ENCODE measurements at regions not wholly inside any gene's neighbourhood (a gene's known extent, or its start where the extent isn't known, plus 50 kb on each side); places are given as distances from the start of the nearest gene placed in this dataset.
"Not testable (repeated sequence)": the region's sequence is repeated elsewhere in the genome, so short reads cannot be mapped to it uniquely, and the experiment has no call there.

DNA sequence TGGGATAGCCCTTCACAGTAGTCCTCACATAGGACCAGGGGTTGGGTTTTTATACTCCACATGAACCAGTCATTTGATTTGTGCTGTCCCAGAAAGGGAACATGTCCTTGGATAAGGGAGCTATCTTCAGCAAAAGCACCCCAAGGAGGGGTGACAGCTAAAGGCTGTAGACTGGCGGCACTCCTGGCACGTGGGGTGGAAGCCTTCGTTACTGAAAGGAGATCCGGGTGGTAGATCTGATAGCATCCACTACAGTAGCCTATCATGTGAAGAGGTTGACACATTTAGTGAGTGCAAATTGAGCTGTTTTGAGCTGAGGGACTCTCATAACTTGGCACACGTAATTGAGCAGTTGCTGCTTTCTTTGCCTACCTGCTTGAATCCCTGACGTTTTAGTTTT lies 588.8 kb upstream of the GOLIM4 start:
- no peak overlapping the region for H3K4me3 ChIP-seq (ENCODE audit: low read depth, low read length)
- TF ChIP-seq, protein P1, sequence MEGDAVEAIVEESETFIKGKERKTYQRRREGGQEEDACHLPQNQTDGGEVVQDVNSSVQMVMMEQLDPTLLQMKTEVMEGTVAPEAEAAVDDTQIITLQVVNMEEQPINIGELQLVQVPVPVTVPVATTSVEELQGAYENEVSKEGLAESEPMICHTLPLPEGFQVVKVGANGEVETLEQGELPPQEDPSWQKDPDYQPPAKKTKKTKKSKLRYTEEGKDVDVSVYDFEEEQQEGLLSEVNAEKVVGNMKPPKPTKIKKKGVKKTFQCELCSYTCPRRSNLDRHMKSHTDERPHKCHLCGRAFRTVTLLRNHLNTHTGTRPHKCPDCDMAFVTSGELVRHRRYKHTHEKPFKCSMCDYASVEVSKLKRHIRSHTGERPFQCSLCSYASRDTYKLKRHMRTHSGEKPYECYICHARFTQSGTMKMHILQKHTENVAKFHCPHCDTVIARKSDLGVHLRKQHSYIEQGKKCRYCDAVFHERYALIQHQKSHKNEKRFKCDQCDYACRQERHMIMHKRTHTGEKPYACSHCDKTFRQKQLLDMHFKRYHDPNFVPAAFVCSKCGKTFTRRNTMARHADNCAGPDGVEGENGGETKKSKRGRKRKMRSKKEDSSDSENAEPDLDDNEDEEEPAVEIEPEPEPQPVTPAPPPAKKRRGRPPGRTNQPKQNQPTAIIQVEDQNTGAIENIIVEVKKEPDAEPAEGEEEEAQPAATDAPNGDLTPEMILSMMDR (IDR thresholded peaks at IDR 0.05; ENCODE audit: low read depth, low read length), result no peak

DNA sequence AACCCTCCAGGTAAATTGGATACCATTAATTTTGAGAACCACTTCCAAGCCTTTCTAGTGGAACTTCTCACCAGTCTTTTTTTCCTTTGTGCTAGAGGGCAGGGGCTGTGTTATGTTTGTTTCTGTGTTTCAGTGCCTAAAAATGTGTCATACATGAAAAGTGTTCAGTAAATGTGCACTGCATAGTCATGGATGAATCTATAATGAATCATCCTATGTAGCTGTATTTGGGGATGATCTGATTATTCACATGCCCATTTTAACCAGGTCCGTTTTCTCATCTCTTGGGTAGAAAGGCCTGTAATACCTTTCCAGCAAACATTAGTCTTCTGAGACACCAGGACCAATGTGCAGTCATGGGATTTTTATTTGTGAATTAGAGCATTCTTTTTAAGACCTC lies 583.0 kb upstream of the GOLIM4 start:
- TF ChIP-seq, protein P1 (IDR thresholded peaks at IDR 0.05; ENCODE audit: low read depth, low read length), result no peak

DNA sequence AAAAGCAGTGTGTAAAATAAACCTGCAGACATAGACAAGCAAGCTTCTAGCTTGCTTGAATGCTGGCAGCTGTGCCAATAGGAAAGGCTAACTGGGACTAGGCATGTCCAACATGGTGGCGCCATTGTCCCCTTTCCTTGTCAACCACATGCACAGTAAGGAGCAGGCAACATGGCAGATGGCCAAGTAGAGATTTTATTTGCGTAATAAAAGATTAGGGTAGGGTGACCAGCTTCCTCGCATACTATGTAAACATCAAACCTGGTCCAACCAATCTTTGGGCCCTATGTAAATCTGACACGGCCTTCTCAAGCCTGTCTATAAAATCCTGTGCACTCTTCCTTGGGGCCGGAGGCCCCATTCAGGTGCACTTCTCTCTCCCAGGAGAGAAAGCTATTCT lies 575.4 kb upstream of the GOLIM4 start:
- TF ChIP-seq, protein P1 (IDR thresholded peaks at IDR 0.05; ENCODE audit: low read depth, low read length), result no peak
- H3K4me3 ChIP-seq (ENCODE audit: low read depth, low read length), result no peak overlapping the region

More for the DNA sequence above, 583.0 kb upstream of the GOLIM4 start:
- H3K4me3 ChIP-seq (ENCODE audit: low read depth, low read length), result no peak overlapping the region

DNA sequence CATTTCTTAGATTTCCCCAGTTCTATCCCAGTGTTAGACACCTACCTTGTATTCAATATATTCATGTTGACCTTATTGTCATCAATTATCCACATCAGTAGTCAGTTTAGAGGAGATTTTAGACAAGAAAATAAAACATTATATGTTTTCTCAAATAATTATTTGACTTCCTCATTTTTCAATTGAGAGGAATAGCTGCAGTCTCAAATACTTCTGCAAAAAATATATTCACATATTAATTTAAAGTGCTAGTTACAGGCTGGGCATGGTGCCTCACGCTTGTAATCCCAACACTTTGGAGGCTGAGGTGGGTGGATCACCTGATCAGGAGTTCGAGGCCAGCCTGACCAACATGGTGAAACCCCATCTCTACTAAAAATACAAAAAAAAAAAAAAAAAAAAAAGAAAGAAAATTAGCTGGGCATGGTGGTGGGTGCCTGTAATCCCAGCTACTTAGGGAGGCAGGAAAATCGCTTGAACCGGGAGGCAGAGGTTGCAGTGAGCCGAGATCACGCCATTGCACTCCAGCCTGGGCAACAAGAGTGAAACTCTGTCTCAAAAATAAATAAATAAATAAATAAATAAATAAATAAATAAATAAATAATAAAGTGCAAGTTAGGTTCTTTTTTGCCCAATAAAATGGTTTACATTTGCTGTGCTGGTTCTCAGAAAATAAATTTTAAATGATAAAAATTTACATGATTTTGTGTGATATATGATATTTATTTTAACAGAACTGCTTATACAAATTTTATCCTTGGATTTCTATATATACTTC lies 565.3 kb upstream of the GOLIM4 start:
- not testable (repeated sequence) for H3K4me3 ChIP-seq (ENCODE audit: low read depth, low read length)

DNA sequence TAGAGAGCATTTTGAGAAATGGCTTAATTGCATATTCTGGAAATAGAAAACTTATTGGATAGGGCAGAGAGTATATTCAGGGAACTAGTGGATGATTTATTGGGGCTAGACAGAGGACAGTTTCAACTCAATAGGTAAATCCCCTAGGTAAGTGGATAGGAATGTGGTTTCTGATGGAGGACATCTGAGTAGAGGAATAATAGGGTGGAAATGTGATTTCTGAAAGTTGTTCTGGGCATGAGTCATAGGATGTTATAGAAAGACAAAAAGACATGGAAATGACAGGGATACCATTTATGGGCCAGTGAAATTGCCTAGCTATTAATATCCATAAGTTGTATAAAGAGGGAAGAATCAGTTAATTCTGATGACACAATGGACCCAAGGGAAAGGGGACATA lies 563.3 kb upstream of the GOLIM4 start:
- TF ChIP-seq, protein P1 (IDR thresholded peaks at IDR 0.05; ENCODE audit: low read depth, low read length), result no peak
- no peak overlapping the region for H3K4me3 ChIP-seq (ENCODE audit: low read depth, low read length)

DNA sequence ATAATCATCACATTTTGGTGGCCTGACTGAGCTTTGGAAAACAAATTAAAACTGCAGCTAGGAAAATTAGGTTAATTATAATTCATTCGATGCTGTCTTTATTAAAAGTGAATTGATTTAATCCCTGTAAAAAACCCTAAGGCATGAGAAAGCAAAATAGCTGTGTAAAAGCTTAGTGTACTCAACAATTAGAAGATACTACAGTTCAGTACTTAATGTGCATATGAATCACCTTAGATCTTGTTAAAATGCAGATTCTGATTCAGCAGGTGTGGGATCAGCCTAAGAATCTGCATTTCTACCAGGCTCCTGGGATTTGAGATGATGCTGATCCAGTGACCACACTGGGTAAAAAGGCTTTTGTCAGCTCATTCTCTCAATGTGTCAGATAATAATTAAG lies 559.9 kb upstream of the GOLIM4 start:
- no peak overlapping the region for H3K4me3 ChIP-seq (ENCODE audit: low read depth, low read length)
- TF ChIP-seq, protein P1 (IDR thresholded peaks at IDR 0.05; ENCODE audit: low read depth, low read length), result no peak

DNA sequence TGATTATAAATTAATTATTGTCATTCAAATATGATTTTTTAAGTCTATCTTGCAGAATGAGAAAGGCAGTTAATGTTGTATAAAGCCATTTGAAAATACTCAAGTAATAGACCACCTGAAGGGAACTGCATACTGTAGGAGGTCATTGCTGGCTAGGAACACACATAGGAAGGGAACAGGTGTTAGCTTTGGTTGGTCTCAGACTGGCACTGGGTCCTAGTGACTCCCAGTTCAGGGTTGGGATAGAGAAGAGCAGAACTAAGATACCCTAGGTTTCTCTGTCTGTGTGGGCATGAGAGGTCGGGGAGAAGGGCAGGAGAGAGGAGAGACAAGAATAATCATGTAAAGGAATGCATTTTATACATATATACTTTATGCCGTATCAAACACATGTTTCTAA lies 559.0 kb upstream of the GOLIM4 start:
- H3K4me3 ChIP-seq (ENCODE audit: low read depth, low read length), result no peak overlapping the region
- TF ChIP-seq, protein P1 (IDR thresholded peaks at IDR 0.05; ENCODE audit: low read depth, low read length), result no peak

DNA sequence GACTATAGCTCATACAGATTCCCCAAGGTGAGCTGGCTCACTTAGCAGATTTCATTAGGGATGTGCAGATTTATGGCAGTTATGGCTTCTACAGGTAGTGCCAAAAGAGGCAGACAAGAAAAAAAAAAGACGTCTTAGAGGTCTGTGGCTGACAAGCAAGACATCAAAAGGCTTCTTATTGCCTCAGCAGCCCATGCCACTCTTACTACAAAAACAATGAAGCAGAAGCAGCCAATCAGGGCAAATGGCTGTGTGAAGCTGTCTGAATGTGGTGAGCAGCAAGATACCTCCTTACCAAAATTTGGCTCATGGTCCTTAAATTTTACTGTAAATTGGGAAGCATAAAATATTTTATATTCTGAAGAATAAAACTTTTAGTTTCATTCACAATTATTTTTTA lies 557.5 kb upstream of the GOLIM4 start:
- TF ChIP-seq, protein P1 (IDR thresholded peaks at IDR 0.05; ENCODE audit: low read depth, low read length), result no peak
- no peak overlapping the region for H3K4me3 ChIP-seq (ENCODE audit: low read depth, low read length)
